Neural cell (in vitro differentiated cells): ENCODE measurements at regions not wholly inside any gene's neighbourhood (a gene's known extent, or its start where the extent isn't known, plus 50 kb on each side); places are given as distances from the start of the nearest gene placed in this dataset.

Experiments used
- H2AFZ ChIP-seq: fragments of 200-600, 300-800 bp; sonication (generic), shearing (Covaris generic); 2 replicates; pipeline ENCODE4 v1.6.0; 2014; ENCODE audit warnings: low read depth, mild to moderate bottlenecking, antibody characterized with exemption, low read length, moderate library complexity
- H3F3A ChIP-seq: fragments of 200-600 bp; shearing (Covaris generic); 2 replicates; pipeline ENCODE4 v1.6.1; 2016; ENCODE audit warnings: mild to moderate bottlenecking, moderate library complexity, mixed read lengths, antibody characterized with exemption, low read length; ENCODE audit not compliant: insufficient read depth, poor library complexity, severe bottlenecking
- H3K27ac ChIP-seq: fragments of 200-600, 300-800 bp; sonication (generic), shearing (Covaris generic); 2 replicates; pipeline ENCODE4 v1.5.1; 2014; ENCODE audit warnings: mild to moderate bottlenecking, low read length, moderate library complexity
- H3K27me3 ChIP-seq: fragments of 300-800, 200-600 bp; sonication (generic), shearing (Covaris generic); 2 replicates; pipeline ENCODE4 v1.6.0; 2014; ENCODE audit warnings: mild to moderate bottlenecking, low read depth, low read length, moderate library complexity; ENCODE audit not compliant: insufficient read depth
- H3K36me3 ChIP-seq: fragments of 300-800, 200-600 bp; sonication (generic), shearing (Covaris generic); 2 replicates; pipeline ENCODE4 v1.5.1; 2014; ENCODE audit warnings: mild to moderate bottlenecking, antibody characterized with exemption, low read length, moderate library complexity; ENCODE audit not compliant: insufficient read depth
- H3K4me2 ChIP-seq: fragments of 300-800, 200-600 bp; sonication (generic), shearing (Covaris generic); 2 replicates; pipeline ENCODE4 v1.6.0; 2014; ENCODE audit warnings: mild to moderate bottlenecking, low read length
- H3K4me3 ChIP-seq: fragments of 300-800, 200-600 bp; sonication (generic), shearing (Covaris generic); 2 replicates; pipeline ENCODE4 v1.5.1; 2014; ENCODE audit warnings: mild to moderate bottlenecking, low read length, moderate library complexity
- H3K79me2 ChIP-seq: fragments of 200-600 bp; shearing (Covaris generic); replicated peaks from 2 replicates; pipeline ENCODE4 v1.6.0; 2014; ENCODE audit warnings: mild to moderate bottlenecking, low read length, moderate library complexity; ENCODE audit not compliant: insufficient read depth
- H3K9ac ChIP-seq: fragments of 300-800, 200-600 bp; sonication (generic), shearing (Covaris generic); 2 replicates; pipeline ENCODE4 v1.6.1; 2016; ENCODE audit warnings: mild to moderate bottlenecking, low read length, mixed read lengths
- H3K9me2 ChIP-seq: fragments of 200-600 bp; shearing (Covaris generic); 2 replicates; pipeline ENCODE4 v1.6.1; 2016; ENCODE audit warnings: mild to moderate bottlenecking, low read length, mixed read lengths; ENCODE audit not compliant: insufficient read depth
- H3K9me3 ChIP-seq: fragments of 200-600, 300-800 bp; sonication (generic), shearing (Covaris generic); 2 replicates; pipeline ENCODE4 v1.6.1; 2016; ENCODE audit warnings: mild to moderate bottlenecking, mixed run types, low read length, moderate library complexity, mixed read lengths
- H4K20me1 ChIP-seq: fragments of 200-600 bp; shearing (Covaris generic); 2 replicates; pipeline ENCODE4 v1.6.1; 2016; ENCODE audit warnings: mild to moderate bottlenecking, mixed run types; ENCODE audit not compliant: insufficient read depth
- CTCF ChIP-seq: fragments of 450-650 bp; IDR thresholded peaks from 2 replicates; pipeline ENCODE4 v1.5.1; 2014; ENCODE audit warnings: antibody characterized with exemption, mild to moderate bottlenecking, moderate library complexity; ENCODE audit not compliant: poor library complexity, severe bottlenecking
- EP300 ChIP-seq: fragments of 450-650 bp; conservative IDR thresholded peaks from 2 replicates; pipeline ENCODE4 v1.6.1; 2014; ENCODE audit warnings: antibody characterized with exemption, mild to moderate bottlenecking, moderate library complexity; ENCODE audit not compliant: poor library complexity, severe bottlenecking
- EZH2 ChIP-seq: fragments of 200-600, 300-800 bp; shearing (Covaris generic), sonication (generic); IDR thresholded peaks from 2 replicates; pipeline ENCODE4 v1.6.1; 2014; ENCODE audit warnings: antibody characterized with exemption, low read length, borderline replicate concordance, mild to moderate bottlenecking; ENCODE audit not compliant: insufficient read depth, poor library complexity, severe bottlenecking
- MXI1 ChIP-seq: fragments of 450-650 bp; conservative IDR thresholded peaks from 2 replicates; pipeline ENCODE4 v1.6.1; 2014; ENCODE audit warnings: antibody characterized with exemption, mild to moderate bottlenecking; ENCODE audit not compliant: poor library complexity, severe bottlenecking
- POLR2AphosphoS5 ChIP-seq: IDR thresholded peaks from 2 replicates; pipeline ENCODE4 v1.6.1; 2012
- RAD21 ChIP-seq: fragments of 450-650 bp; conservative IDR thresholded peaks from 2 replicates; pipeline ENCODE4 v1.6.1; 2014; ENCODE audit warnings: antibody characterized with exemption, mild to moderate bottlenecking, moderate library complexity
- REST ChIP-seq: IDR thresholded peaks from 2 replicates; pipeline ENCODE4 v1.6.1; 2012; ENCODE audit warnings: borderline replicate concordance
- SMC3 ChIP-seq: fragments of 450-650 bp; conservative IDR thresholded peaks from 2 replicates; pipeline ENCODE4 v1.6.1; 2014; ENCODE audit warnings: antibody characterized with exemption, mild to moderate bottlenecking, moderate library complexity; ENCODE audit not compliant: poor library complexity
- TAF1 ChIP-seq: IDR thresholded peaks from 2 replicates; pipeline ENCODE4 v1.6.1; 2012; ENCODE audit warnings: low read depth

GRCh38 chr22:49033616-49034015 lies 794.1 kb downstream of the BRD1 start:
- Histone ChIP-seq H3K4me3 (no peak overlapping the region), H3K27ac (no peak overlapping the region), H3K4me2 (no peak overlapping the region), H2AFZ (no peak overlapping the region), H3K79me2 (no peaks in the 10 kb centered on the region), H3K36me3 (no peaks in the 10 kb centered on the region), H3K9me3 (no peaks in the 10 kb centered on the region), H3K27me3 (no peaks in the 10 kb centered on the region), H3F3A (no peaks in the 10 kb centered on the region), H3K9ac (no peak overlapping the region), H3K9me2 (no peaks in the 10 kb centered on the region), H4K20me1 (no peaks in the 10 kb centered on the region)
- TF ChIP-seq RAD21 (no peak), POLR2AphosphoS5 (no peak), SMC3 (no peak), TAF1 (no peak), EP300 (no peak), REST (no peak), MXI1 (no peak), CTCF (no peak), EZH2 (no peak)

- no peak overlapping the region for H3K27ac ChIP-seq
- no peaks in the 10 kb centered on the region for H3K79me2 ChIP-seq
- H3K36me3 ChIP-seq = no peaks in the 10 kb centered on the region
- TF ChIP-seq REST (no peak), RAD21 (no peak), EZH2 (no peak), SMC3 (no peak), MXI1 (no peak), CTCF (no peak), POLR2AphosphoS5 (no peak), EP300 (no peak), TAF1 (no peak)
- no peak overlapping the region for H2AFZ ChIP-seq
- H3K9me2 ChIP-seq = no peaks in the 10 kb centered on the region
- H4K20me1 ChIP-seq = no peaks in the 10 kb centered on the region
- no peak overlapping the region for H3K4me3 ChIP-seq
- H3K9me3 ChIP-seq = no peaks in the 10 kb centered on the region
- no peak overlapping the region for H3K9ac ChIP-seq
- no peak overlapping the region for H3K4me2 ChIP-seq
- no peaks in the 10 kb centered on the region for H3K27me3 ChIP-seq
- no peaks in the 10 kb centered on the region for H3F3A ChIP-seq
Measured at GRCh38 chr22:49032821-49033220, 794.9 kb downstream of the BRD1 start.
